Ovary (tissue), 7 donors: ENCODE measurements at regions not wholly inside any gene's neighbourhood (a gene's known extent, or its start where the extent isn't known, plus 50 kb on each side); places are given as distances from the start of the nearest gene placed in this dataset.

Experiments used
- DNase-seq, 5 donors: peaks; one replicate each; pipeline ENCODE4 v3.0.0-alpha.2; 2019 to 2020
- H3K27ac ChIP-seq, 2 donors: fragments of 200-600 bp; one replicate each; pipeline versions ENCODE4 v1.5.1 to v1.8.0; 2019 to 2022
- H3K27me3 ChIP-seq: fragments of 200-600 bp; one replicate; pipeline ENCODE4 v1.8.0; 2022
- H3K36me3 ChIP-seq: fragments of 200-600 bp; sonication (generic); one replicate; pipeline ENCODE4 v1.5.1; 2019
- H3K4me1 ChIP-seq: one replicate; pipeline ENCODE4 v1.8.1; 2013; ENCODE audit warnings: mild to moderate bottlenecking, moderate library complexity; ENCODE audit not compliant: insufficient read depth
- H3K4me3 ChIP-seq: fragments of 200-600 bp; sonication (generic); one replicate; pipeline ENCODE4 v1.5.1; 2017
- H3K9me3 ChIP-seq, 2 donors: fragments of 200-600 bp in 1 of 2; sonication (generic) in 1 of 2; one replicate each; pipeline versions ENCODE4 v1.5.1 to v1.8.1; 2013 to 2019; ENCODE audit warnings: mild to moderate bottlenecking in 1 of 2, moderate library complexity in 1 of 2
- EP300 ChIP-seq: sonication (generic); formaldehyde crosslinking; IDR thresholded peaks from one replicate; pipeline ENCODE4 v1.6.1; 2017; ENCODE audit warnings: antibody characterized with exemption
- POLR2A ChIP-seq: fragments of 450-650 bp; IDR thresholded peaks from one replicate; pipeline ENCODE4 v1.6.1; 2017; ENCODE audit warnings: antibody characterized with exemption, mild to moderate bottlenecking, moderate library complexity
- WGBS, 3 donors: extraction: QIAGEN DNeasy Blood & Tissue Kit in 1 of 3; methylation state at CpG; one replicate each; pipeline versions ENCODE4 v1.1.5 to v1.1.7; 2013 to 2017; 5-methylcytosine and 5-hydroxymethylcytosine counted together
- intact Hi-C, 4 donors: fragments of 100-400 bp; cut with DNase I; formaldehyde crosslinking; loops; one replicate each; pipeline versions ENCODE4 v1.11.0 to v1.15.1; 2022 to 2023
- TF ChIP-seq, protein P1 (sequence below), 3 donors: fragments of 450-650 bp in 2 of 3; fragments of 200-600 bp in 1 of 3; IDR thresholded peaks; one replicate each; pipeline versions ENCODE4 v1.5.1 to v1.8.0; 2016 to 2022; ENCODE audit warnings: antibody characterized with exemption in 3 of 3, mild to moderate bottlenecking in 1 of 3
- donor health status: DM: no; HTN: no; CAD: no; lungs with moderate emphysema.
- donor health status: DM: no; HTN: no; CAD: no.
- donor health status: Bipolar disorder and iron deficiency.
- donor health status: DM: no; HTN: no; CAD: no.
- donor health status: DM: yes; HTN: yes; CAD: no.

GRCh38 chr11:127249576-127249975 is 249.0 kb upstream of the KIRREL3 start:
- Histone ChIP-seq H3K9me3 (no peaks in the 10 kb centered on the region), H3K36me3 (no peaks in the 10 kb centered on the region), H3K27me3 (no peaks in the 10 kb centered on the region), H3K4me1 (no peaks in the 10 kb centered on the region), H3K4me3 (no peak overlapping the region), H3K27ac (no peak overlapping the region)
- DNase-seq: no peak
- intact Hi-C loops: no loop called here
- 67 to 75% (median 69%) methylated on average over 4 of the region's 4 CpGs for WGBS, 3 donors
- TF ChIP-seq, protein P1, sequence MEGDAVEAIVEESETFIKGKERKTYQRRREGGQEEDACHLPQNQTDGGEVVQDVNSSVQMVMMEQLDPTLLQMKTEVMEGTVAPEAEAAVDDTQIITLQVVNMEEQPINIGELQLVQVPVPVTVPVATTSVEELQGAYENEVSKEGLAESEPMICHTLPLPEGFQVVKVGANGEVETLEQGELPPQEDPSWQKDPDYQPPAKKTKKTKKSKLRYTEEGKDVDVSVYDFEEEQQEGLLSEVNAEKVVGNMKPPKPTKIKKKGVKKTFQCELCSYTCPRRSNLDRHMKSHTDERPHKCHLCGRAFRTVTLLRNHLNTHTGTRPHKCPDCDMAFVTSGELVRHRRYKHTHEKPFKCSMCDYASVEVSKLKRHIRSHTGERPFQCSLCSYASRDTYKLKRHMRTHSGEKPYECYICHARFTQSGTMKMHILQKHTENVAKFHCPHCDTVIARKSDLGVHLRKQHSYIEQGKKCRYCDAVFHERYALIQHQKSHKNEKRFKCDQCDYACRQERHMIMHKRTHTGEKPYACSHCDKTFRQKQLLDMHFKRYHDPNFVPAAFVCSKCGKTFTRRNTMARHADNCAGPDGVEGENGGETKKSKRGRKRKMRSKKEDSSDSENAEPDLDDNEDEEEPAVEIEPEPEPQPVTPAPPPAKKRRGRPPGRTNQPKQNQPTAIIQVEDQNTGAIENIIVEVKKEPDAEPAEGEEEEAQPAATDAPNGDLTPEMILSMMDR (IDR thresholded peaks at IDR 0.05): no peak
- TF ChIP-seq POLR2A (no peak), EP300 (no peak)

DNA sequence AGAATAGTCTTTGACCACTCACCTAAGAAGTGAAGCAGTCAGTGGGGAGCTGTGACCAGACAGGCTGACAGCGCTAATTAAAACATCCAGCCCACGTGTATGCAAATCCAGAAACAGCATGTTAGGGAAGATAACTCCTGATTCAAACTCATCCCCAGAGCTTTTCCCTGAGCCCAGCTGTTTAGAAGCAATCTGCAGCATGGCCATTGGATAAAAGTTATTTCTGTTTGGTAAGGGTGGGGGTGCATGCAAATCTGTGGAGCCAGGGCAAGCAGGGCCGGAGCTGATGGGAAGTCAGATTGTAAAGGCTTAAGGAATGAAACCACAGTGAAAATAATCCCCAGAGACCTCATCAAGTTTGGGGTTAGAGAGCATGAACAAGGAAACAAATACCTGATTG is 247.9 kb upstream of the KIRREL3 start:
- TF ChIP-seq EP300: no peak
- no peak for TF ChIP-seq POLR2A
- intact Hi-C loops: no loop called here
- Histone ChIP-seq H3K27ac (no peak overlapping the region), H3K27me3 (no peaks in the 10 kb centered on the region), H3K4me3 (no peak overlapping the region), H3K9me3 (no peaks in the 10 kb centered on the region), H3K4me1 (no peaks in the 10 kb centered on the region), H3K36me3 (no peaks in the 10 kb centered on the region)
- DNase-seq: no peak
- 52 to 67% (median 63%) methylated on average over 3 of the region's 3 CpGs for WGBS, 3 donors

- Histone ChIP-seq H3K4me1 (no peaks in the 10 kb centered on the region), H3K4me3 (no peak overlapping the region), H3K27ac (no peak overlapping the region), H3K9me3 (no peaks in the 10 kb centered on the region), H3K27me3 (no peaks in the 10 kb centered on the region), H3K36me3 (no peaks in the 10 kb centered on the region)
- TF ChIP-seq EP300 (no peak), POLR2A (no peak)
- TF ChIP-seq, protein P1 (IDR thresholded peaks at IDR 0.05): no peak
- 58 to 68% (median 59%) methylated on average over 7 of the region's 7 CpGs for WGBS, 3 donors
- no peak for DNase-seq
- intact Hi-C loops: no loop called here
Observed at GRCh38 chr11:127247261-127247851, 246.8 kb upstream of the KIRREL3 start.

GRCh38 chr11:127242676-127243075 is 242.1 kb upstream of the KIRREL3 start:
- intact Hi-C loops: no loop called here
- no peak for TF ChIP-seq POLR2A
- TF ChIP-seq, protein P1 (IDR thresholded peaks at IDR 0.05): no peak
- no peak for TF ChIP-seq EP300
- WGBS, 3 donors: 59 to 74% (median 66%) methylated on average over 2 of the region's 2 CpGs

GRCh38 chr11:127238321-127238720 is 237.8 kb upstream of the KIRREL3 start:
- no peak overlapping the region for H3K27ac ChIP-seq
- intact Hi-C loops: no loop called here
- H3K4me3 ChIP-seq: no peak overlapping the region
- H3K4me1 ChIP-seq: no peaks in the 10 kb centered on the region
- DNase-seq: no peak
- WGBS, 3 donors: 82 to 89% (median 88%) methylated on average over 4 of the region's 4 CpGs
- no peaks in the 10 kb centered on the region for H3K27me3 ChIP-seq
- H3K36me3 ChIP-seq: no peaks in the 10 kb centered on the region
- H3K9me3 ChIP-seq: no peaks in the 10 kb centered on the region
- TF ChIP-seq, protein P1 (IDR thresholded peaks at IDR 0.05): no peak
- TF ChIP-seq EP300 (no peak), POLR2A (no peak)

More at GRCh38 chr11:127242676-127243075, 242.1 kb upstream of the KIRREL3 start:
- Histone ChIP-seq H3K4me1 (no peaks in the 10 kb centered on the region), H3K36me3 (no peaks in the 10 kb centered on the region), H3K4me3 (no peak overlapping the region), H3K9me3 (no peaks in the 10 kb centered on the region), H3K27me3 (no peaks in the 10 kb centered on the region), H3K27ac (no peak overlapping the region)
- DNase-seq: no peak
